SU-DHL-6 (cell line): ENCODE measurements at regions not wholly inside any gene's neighbourhood (a gene's known extent, or its start where the extent isn't known, plus 50 kb on each side); places are given as distances from the start of the nearest gene placed in this dataset.

Experiments used
- H2AFZ ChIP-seq: fragments of 200-600 bp; sonication (generic); 2 replicates; pipeline ENCODE4 v1.6.1; 2014; ENCODE audit warnings: low read depth, mild to moderate bottlenecking, moderate library complexity, mixed read lengths, antibody characterized with exemption, low read length; ENCODE audit not compliant: severe bottlenecking
- H3F3A ChIP-seq: fragments of 200-600 bp; shearing (Covaris generic); 2 replicates; pipeline ENCODE4 v1.6.0; 2016; ENCODE audit warnings: antibody characterized with exemption, mild to moderate bottlenecking; ENCODE audit not compliant: insufficient read depth
- H3K27ac ChIP-seq: fragments of 200-600 bp; sonication (generic); 2 replicates; pipeline ENCODE4 v1.5.1; 2016; ENCODE audit warnings: low read depth, mild to moderate bottlenecking, low read length, moderate library complexity, mixed read lengths
- H3K27me3 ChIP-seq: fragments of 200-600 bp; sonication (generic), shearing (Covaris generic); 2 replicates; pipeline ENCODE4 v1.6.0; 2014; ENCODE audit warnings: mild to moderate bottlenecking, low read length
- H3K36me3 ChIP-seq: fragments of 200-600 bp; sonication (generic); 2 replicates; pipeline ENCODE4 v1.6.1; 2014; ENCODE audit warnings: mild to moderate bottlenecking, low read length, mixed read lengths
- H3K4me2 ChIP-seq: fragments of 300-600, 200-600 bp; shearing (Covaris generic), sonication (generic); 2 replicates; pipeline ENCODE4 v1.6.0; 2014; ENCODE audit warnings: low read length, low read depth, mild to moderate bottlenecking; ENCODE audit not compliant: poor library complexity, severe bottlenecking
- H3K4me3 ChIP-seq: fragments of 200-600 bp; sonication (generic); 2 replicates; pipeline ENCODE4 v1.5.1; 2014; ENCODE audit warnings: antibody characterized with exemption, low read length, mild to moderate bottlenecking, mixed read lengths; ENCODE audit not compliant: insufficient read depth, poor library complexity, severe bottlenecking
- H3K79me2 ChIP-seq: fragments of 200-600 bp; sonication (generic); 2 replicates; pipeline ENCODE4 v1.6.1; 2014; ENCODE audit warnings: mild to moderate bottlenecking, low read length, moderate library complexity; ENCODE audit not compliant: insufficient read depth
- H3K9ac ChIP-seq: fragments of 200-600 bp; sonication (generic); 2 replicates; pipeline ENCODE4 v1.7.0; 2014; ENCODE audit warnings: mild to moderate bottlenecking, low read length
- H3K9me2 ChIP-seq: fragments of 200-600 bp; sonication (generic); replicated peaks from 2 replicates; pipeline ENCODE4 v1.6.1; 2014; ENCODE audit warnings: low read length; ENCODE audit not compliant: insufficient read depth
- H3K9me3 ChIP-seq: fragments of 200-600 bp; sonication (generic); 2 replicates; pipeline ENCODE4 v1.6.1; 2014; ENCODE audit warnings: low read length, mixed read lengths; ENCODE audit not compliant: insufficient read depth
- H4K20me1 ChIP-seq: fragments of 200-600 bp; sonication (generic); 2 replicates; pipeline ENCODE4 v1.6.1; 2014; ENCODE audit warnings: low read depth, mild to moderate bottlenecking, antibody characterized with exemption, low read length, moderate library complexity, mixed read lengths
- EZH2phosphoT487 ChIP-seq: fragments of 200-600 bp; sonication (generic), shearing (Covaris generic); conservative IDR thresholded peaks from 2 replicates; pipeline ENCODE4 v1.6.1; 2018; ENCODE audit warnings: mild to moderate bottlenecking, antibody characterized with exemption, low read length, moderate library complexity, mixed read lengths
- TF ChIP-seq, protein P1 (sequence below): fragments of 200-600 bp; sonication (generic); IDR thresholded peaks from one replicate; pipeline ENCODE4 v1.5.1; 2017; ENCODE audit warnings: antibody characterized with exemption, mild to moderate bottlenecking, low read length, moderate library complexity; ENCODE audit not compliant: insufficient read depth, poor library complexity, severe bottlenecking

GRCh38 chr19:28876609-28877123 is 336.3 kb downstream of the UQCRFS1 start:
- Histone ChIP-seq H3K9me3 (no peaks in the 10 kb centered on the region), H3K27ac (no peak overlapping the region), H3F3A (no peaks in the 10 kb centered on the region), H3K27me3 (no peaks in the 10 kb centered on the region), H2AFZ (no peak overlapping the region), H3K9ac (no peak overlapping the region), H3K4me3 (no peak overlapping the region), H4K20me1 (no peaks in the 10 kb centered on the region), H3K79me2 (no peaks in the 10 kb centered on the region), H3K36me3 (no peaks in the 10 kb centered on the region), H3K9me2 (no peaks in the 10 kb centered on the region), H3K4me2 (no peak overlapping the region)
- TF ChIP-seq EZH2phosphoT487: no peak

- Histone ChIP-seq H3K79me2 (no peaks in the 10 kb centered on the region), H3K9ac (no peak overlapping the region), H3K4me2 (no peak overlapping the region), H3K9me2 (no peaks in the 10 kb centered on the region), H3K9me3 (no peaks in the 10 kb centered on the region), H3K4me3 (no peak overlapping the region), H3K27me3 (no peaks in the 10 kb centered on the region), H3K36me3 (no peaks in the 10 kb centered on the region), H3K27ac (no peak overlapping the region), H4K20me1 (no peaks in the 10 kb centered on the region), H3F3A (no peaks in the 10 kb centered on the region), H2AFZ (no peak overlapping the region)
- TF ChIP-seq EZH2phosphoT487: no peak
- TF ChIP-seq, protein P1, sequence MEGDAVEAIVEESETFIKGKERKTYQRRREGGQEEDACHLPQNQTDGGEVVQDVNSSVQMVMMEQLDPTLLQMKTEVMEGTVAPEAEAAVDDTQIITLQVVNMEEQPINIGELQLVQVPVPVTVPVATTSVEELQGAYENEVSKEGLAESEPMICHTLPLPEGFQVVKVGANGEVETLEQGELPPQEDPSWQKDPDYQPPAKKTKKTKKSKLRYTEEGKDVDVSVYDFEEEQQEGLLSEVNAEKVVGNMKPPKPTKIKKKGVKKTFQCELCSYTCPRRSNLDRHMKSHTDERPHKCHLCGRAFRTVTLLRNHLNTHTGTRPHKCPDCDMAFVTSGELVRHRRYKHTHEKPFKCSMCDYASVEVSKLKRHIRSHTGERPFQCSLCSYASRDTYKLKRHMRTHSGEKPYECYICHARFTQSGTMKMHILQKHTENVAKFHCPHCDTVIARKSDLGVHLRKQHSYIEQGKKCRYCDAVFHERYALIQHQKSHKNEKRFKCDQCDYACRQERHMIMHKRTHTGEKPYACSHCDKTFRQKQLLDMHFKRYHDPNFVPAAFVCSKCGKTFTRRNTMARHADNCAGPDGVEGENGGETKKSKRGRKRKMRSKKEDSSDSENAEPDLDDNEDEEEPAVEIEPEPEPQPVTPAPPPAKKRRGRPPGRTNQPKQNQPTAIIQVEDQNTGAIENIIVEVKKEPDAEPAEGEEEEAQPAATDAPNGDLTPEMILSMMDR: no peak
These were observed 338.2 kb downstream of the UQCRFS1 start for GRCh38 chr19:28874742-28875141.

- H4K20me1 ChIP-seq: no peaks in the 10 kb centered on the region
- H2AFZ ChIP-seq: no peak overlapping the region
- no peaks in the 10 kb centered on the region for H3F3A ChIP-seq
- H3K79me2 ChIP-seq: no peaks in the 10 kb centered on the region
- H3K9me2 ChIP-seq: no peaks in the 10 kb centered on the region
- no peak overlapping the region for H3K9ac ChIP-seq
- no peak overlapping the region for H3K27ac ChIP-seq
- TF ChIP-seq, protein P1: no peak
- H3K9me3 ChIP-seq: no peaks in the 10 kb centered on the region
- no peak overlapping the region for H3K4me3 ChIP-seq
- no peak overlapping the region for H3K4me2 ChIP-seq
- no peaks in the 10 kb centered on the region for H3K27me3 ChIP-seq
- H3K36me3 ChIP-seq: no peaks in the 10 kb centered on the region
These were observed 339.6 kb downstream of the UQCRFS1 start for GRCh38 chr19:28873301-28873700.

- H3K9me2 ChIP-seq: no peaks in the 10 kb centered on the region
- no peaks in the 10 kb centered on the region for H4K20me1 ChIP-seq
- no peaks in the 10 kb centered on the region for H3K9me3 ChIP-seq
- H3K4me3 ChIP-seq: no peak overlapping the region
- H3K79me2 ChIP-seq: no peaks in the 10 kb centered on the region
- no peaks in the 10 kb centered on the region for H3K36me3 ChIP-seq
- no peak for TF ChIP-seq EZH2phosphoT487
- TF ChIP-seq, protein P1: no peak
- no peak overlapping the region for H2AFZ ChIP-seq
- H3K9ac ChIP-seq: no peak overlapping the region
- H3K4me2 ChIP-seq: no peak overlapping the region
- no peaks in the 10 kb centered on the region for H3F3A ChIP-seq
- H3K27me3 ChIP-seq: no peaks in the 10 kb centered on the region
- no peak overlapping the region for H3K27ac ChIP-seq
These were observed 341.7 kb downstream of the UQCRFS1 start for GRCh38 chr19:28871099-28871725.
